ENCODE measurements at regions not wholly inside any gene's neighbourhood (a gene's known extent, or its start where the extent isn't known, plus 50 kb on each side); places are given as distances from the start of the nearest gene placed in this dataset.

DNA sequence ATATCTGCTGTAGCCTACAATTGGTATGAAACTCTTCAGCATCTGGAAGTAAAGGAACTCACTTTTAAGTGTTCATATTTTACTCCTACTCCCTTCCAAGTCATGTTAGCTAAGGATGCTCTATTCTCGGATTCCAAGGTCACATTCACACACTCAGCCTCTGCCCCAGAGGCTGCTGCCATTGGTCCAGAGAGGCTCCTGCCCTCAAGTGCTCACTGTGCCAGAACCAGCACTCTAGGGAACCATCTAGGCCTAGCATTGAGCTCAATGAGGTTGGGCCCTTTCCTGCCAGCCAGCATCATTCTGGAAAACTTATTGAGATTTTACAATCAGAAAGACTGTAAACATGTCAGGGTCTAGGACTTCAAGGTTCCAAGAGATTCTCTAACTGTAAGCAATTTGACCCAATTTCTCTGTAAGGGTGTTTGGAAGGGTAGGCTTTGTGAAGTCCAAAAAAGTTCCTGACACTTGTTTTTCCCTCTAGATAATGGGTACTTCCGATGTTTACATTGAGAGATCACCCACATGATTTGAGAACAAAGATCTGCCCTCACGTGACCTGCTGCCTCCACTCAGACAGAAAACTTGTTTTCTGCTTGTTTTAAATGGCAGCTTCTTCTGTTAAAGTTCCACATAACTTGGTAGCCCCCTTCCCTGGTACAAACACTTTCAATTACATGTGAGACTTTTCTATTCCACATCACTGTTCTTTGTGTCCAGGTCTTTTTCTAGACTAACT is 94.9 kb downstream of the MAB21L3 start:
- TF ChIP-seq, protein P1, sequence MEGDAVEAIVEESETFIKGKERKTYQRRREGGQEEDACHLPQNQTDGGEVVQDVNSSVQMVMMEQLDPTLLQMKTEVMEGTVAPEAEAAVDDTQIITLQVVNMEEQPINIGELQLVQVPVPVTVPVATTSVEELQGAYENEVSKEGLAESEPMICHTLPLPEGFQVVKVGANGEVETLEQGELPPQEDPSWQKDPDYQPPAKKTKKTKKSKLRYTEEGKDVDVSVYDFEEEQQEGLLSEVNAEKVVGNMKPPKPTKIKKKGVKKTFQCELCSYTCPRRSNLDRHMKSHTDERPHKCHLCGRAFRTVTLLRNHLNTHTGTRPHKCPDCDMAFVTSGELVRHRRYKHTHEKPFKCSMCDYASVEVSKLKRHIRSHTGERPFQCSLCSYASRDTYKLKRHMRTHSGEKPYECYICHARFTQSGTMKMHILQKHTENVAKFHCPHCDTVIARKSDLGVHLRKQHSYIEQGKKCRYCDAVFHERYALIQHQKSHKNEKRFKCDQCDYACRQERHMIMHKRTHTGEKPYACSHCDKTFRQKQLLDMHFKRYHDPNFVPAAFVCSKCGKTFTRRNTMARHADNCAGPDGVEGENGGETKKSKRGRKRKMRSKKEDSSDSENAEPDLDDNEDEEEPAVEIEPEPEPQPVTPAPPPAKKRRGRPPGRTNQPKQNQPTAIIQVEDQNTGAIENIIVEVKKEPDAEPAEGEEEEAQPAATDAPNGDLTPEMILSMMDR (IDR thresholded peaks at IDR 0.05) = no peak
- Mint-ChIP-seq H3K9me3 (no peaks in the 10 kb centered on the region), H3K36me3 (ENCODE audit: low read depth) (no peaks in the 10 kb centered on the region), H3K4me3 (no peak overlapping the region), H3K4me1 (ENCODE audit: low read depth) (no peaks in the 10 kb centered on the region), H3K27ac (no peak overlapping the region), H3K27me3 (peaks cover 2% of the 10 kb centered on the region)
- no peak for ATAC-seq
- intact Hi-C loops (cut with micrococcal nuclease) = no loop called here
- ChIA-PET CTCF (interaction anchor here (1.1 to 1.3 kb wide), 2 partner anchors 67 to 279 kb away, joined by 3 to 4 read pairs; no protein-coding TSS in a partner anchor), POLR2A (no interaction called here)
- no peak for DNase-seq

DNA sequence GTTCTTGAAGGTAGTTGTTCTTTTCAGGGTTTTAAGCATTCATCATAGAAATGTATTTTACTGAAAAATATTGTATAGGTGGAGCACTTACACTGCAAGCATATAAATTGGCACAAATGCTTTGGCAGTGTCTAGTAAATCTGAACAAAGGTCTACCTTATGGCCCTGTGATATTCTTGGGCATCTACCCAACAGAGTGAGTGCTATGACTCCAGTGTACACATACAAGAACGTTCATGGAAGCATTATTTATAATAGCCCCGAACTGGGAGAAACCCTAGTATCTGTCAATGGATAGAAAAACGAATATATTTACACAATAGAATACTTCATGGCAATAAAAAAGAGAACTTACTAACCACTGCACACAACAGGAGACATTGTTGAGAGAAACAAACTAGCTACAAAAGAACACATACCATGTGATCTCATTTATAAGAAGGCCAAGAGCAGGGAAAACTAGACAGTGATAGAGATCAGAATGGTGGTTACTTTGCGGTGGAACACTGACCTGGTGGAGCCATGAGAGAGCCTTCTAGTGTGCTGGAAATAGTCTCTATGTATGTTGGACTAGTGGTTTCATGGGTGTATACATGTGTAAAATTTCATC is 96.0 kb downstream of the MAB21L3 start:
- Mint-ChIP-seq H3K27ac (no peak overlapping the region), H3K27me3 (peaks cover 2% of the 10 kb centered on the region), H3K4me1 (ENCODE audit: low read depth) (no peaks in the 10 kb centered on the region), H3K9me3 (no peaks in the 10 kb centered on the region), H3K4me3 (no peak overlapping the region), H3K36me3 (ENCODE audit: low read depth) (no peaks in the 10 kb centered on the region)
- intact Hi-C loops (cut with micrococcal nuclease) = no loop called here
- POLR2A ChIA-PET = no interaction called here
- CTCF ChIA-PET = no interaction called here
- ATAC-seq (no peak), DNase-seq (no peak)
- TF ChIP-seq, protein P1 (IDR thresholded peaks at IDR 0.05) = no peak

DNA sequence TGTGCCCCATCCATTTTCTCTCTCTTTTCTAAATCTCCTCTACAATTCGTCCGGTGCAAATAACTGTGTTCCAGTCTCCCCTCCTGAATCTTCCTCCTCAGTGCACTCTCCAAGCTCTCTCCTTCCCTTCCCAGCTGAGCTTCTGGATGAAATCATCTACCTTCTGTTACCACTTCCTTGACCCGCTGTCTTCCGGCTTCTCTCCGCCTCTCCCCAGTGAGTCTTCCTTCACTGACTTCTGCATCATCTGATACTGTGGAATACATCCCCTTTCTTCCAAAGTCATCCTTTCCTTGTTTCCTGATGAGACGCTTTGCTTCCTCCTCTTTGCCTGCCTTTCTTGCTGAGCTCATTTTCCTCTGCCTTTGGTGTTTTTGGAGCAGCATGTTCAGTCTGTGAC is 96.9 kb downstream of the MAB21L3 start:
- no peak overlapping the region for H3K4me3 Mint-ChIP-seq
- intact Hi-C loops (cut with micrococcal nuclease) = no loop called here
- ChIA-PET POLR2A (no interaction called here), CTCF (interaction anchor here (2.6 kb wide), 1 partner anchor 278 kb away, joined by 8 read pairs; no protein-coding TSS in a partner anchor)
- H3K4me1 Mint-ChIP-seq (ENCODE audit: low read depth) = no peaks in the 10 kb centered on the region
- no peak overlapping the region for H3K27ac Mint-ChIP-seq
- peaks cover 2% of the 10 kb centered on the region for H3K27me3 Mint-ChIP-seq
- H3K36me3 Mint-ChIP-seq (ENCODE audit: low read depth) = no peaks in the 10 kb centered on the region
- ATAC-seq (no peak), DNase-seq (no peak)
- TF ChIP-seq, protein P1 (IDR thresholded peaks at IDR 0.05) = no peak
- no peaks in the 10 kb centered on the region for H3K9me3 Mint-ChIP-seq

DNA sequence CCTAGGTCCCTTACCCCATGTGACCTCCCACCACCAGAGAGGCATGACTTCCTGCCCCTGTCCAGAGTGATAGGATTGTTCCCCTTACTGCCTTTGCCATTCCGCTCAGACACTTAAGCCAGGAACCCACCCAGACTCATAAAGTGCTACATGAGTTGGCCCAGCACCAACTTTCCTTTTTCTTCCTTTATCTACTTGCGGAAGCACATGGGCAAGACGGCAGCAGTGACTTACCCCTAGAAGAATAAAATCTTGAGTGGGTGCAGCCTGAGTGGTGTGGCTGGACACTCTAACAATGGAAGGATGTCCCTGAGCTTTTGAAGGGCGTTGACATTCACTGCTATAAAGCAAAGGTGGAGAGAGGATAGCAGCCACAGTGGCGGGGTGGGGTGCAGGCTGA is 100.1 kb downstream of the MAB21L3 start:
- peaks cover 1% of the 10 kb centered on the region for H3K36me3 Mint-ChIP-seq (ENCODE audit: low read depth)
- CTCF ChIA-PET = no interaction called here
- H3K27me3 Mint-ChIP-seq = no peaks in the 10 kb centered on the region
- H3K27ac Mint-ChIP-seq = no peak overlapping the region
- no peaks in the 10 kb centered on the region for H3K4me1 Mint-ChIP-seq (ENCODE audit: low read depth)
- H3K9me3 Mint-ChIP-seq = peaks cover 2% of the 10 kb centered on the region
- intact Hi-C loops (cut with micrococcal nuclease) = no loop called here
- POLR2A ChIA-PET = no interaction called here
- DNase-seq = no peak
- TF ChIP-seq, protein P1 (IDR thresholded peaks at IDR 0.05) = no peak
- no peak for ATAC-seq
- H3K4me3 Mint-ChIP-seq = no peak overlapping the region

DNA sequence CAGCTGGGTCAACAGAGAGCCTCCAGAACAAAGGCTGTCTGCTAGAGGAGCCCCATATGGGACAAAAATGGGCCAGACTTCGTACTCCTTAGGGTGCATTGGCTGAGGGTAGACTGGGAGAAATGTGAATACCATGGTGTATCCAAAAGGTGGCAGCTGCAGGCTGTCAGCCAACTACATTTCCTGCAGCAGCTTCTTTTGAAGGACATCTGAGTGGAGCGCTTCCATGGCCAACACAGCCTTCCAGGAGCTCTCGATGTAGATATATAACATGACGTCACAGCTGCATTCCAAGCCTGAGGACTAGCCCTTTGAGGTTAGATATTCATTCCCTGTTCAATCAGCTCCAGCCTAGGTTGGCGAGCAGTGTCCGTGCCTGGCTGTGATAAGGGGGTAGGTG is 107.7 kb downstream of the MAB21L3 start:
- DNase-seq = no peak
- TF ChIP-seq, protein P1 (IDR thresholded peaks at IDR 0.05) = no peak
- intact Hi-C loops (cut with micrococcal nuclease) = no loop called here
- Mint-ChIP-seq H3K36me3 (ENCODE audit: low read depth) (peaks cover 1% of the 10 kb centered on the region), H3K4me1 (ENCODE audit: low read depth) (no peaks in the 10 kb centered on the region), H3K4me3 (no peak overlapping the region), H3K27ac (no peak overlapping the region), H3K9me3 (peaks cover 2% of the 10 kb centered on the region), H3K27me3 (no peaks in the 10 kb centered on the region)
- ATAC-seq = no peak
- ChIA-PET CTCF (interaction anchor here (1.0 kb wide), 1 partner anchor 80 kb away, joined by 4 read pairs; no protein-coding TSS in a partner anchor), POLR2A (no interaction called here)
